K562 (cell line): ENCODE measurements at regions not wholly inside any gene's neighbourhood (a gene's known extent, or its start where the extent isn't known, plus 50 kb on each side); places are given as distances from the start of the nearest gene placed in this dataset.

ENCODE experiments used
- ATAC-seq: fragments of 200-7000 bp; cut with Tn5 transposase; 3 replicates; pipeline ENCODE4 v1.9.1; 2020; ENCODE audit warnings: moderate library complexity
- BruUV-seq: library from RNA; stranded (reverse); fragments of 400-500 nt; replicated peaks from 2 replicates; lab custom pipeline; 2021; lab: Mats Ljungman, UMichigan
- CTCF ChIA-PET: fragments of 300-600 bp; formaldehyde crosslinking; extraction: SDS; loops from one replicate; lab custom pipeline; 2021; ENCODE audit warnings: low intra/inter-chr PET ratio; lab: Yijun Ruan, JAX
- POLR2A ChIA-PET: fragments of 300-600, 350-650 bp; sonication (Branson Sonifier 250); formaldehyde crosslinking; extraction: SDS; loops from one replicate; lab custom pipeline; 2021; ENCODE audit warnings: antibody characterized with exemption, inconsistent platforms; lab: Yijun Ruan, JAX
- DNase-seq, 4 experiments: peaks; one replicate each; pipeline versions ENCODE4 v3.0.0 to v3.0.0-alpha.2; 2011 to 2018; ENCODE audit warnings: low spot score in 3 of 4, mixed read lengths in 3 of 4; ENCODE audit errors: extremely low read depth in 1 of 4
- FAIRE-seq: peaks from 2 replicates; lab custom pipeline; 2011; peaks lifted over from hg19 to GRCh38; lab: Jason Lieb, UNC
- H2AFZ ChIP-seq: 2 replicates; pipeline ENCODE4 v1.6.0; 2011; ENCODE audit warnings: low read depth, low read length, control low read depth, inconsistent platforms
- H3K27ac ChIP-seq: fragments of 200-600 bp; 3 replicates; pipeline ENCODE4 v1.8.0; 2011; ENCODE audit warnings: low read depth, mild to moderate bottlenecking, control low read depth, inconsistent platforms, low read length, moderate library complexity, mixed read lengths; ENCODE audit errors: extremely low read depth
- H3K27me3 ChIP-seq, 2 experiments: fragments of 300-600 bp in 1 of 2; 2 replicates in 1 of 2; 3 replicates in 1 of 2; pipeline versions ENCODE4 v1.6.0 to v1.8.0; 2011; ENCODE audit warnings: inconsistent platforms in 2 of 2, low read length in 2 of 2, mild to moderate bottlenecking in 1 of 2, mixed read lengths in 1 of 2, moderate library complexity in 1 of 2; ENCODE audit not compliant: control insufficient read depth in 2 of 2, insufficient read depth in 2 of 2
- H3K36me3 ChIP-seq: fragments of 300-600 bp; 3 replicates; pipeline ENCODE4 v1.8.0; 2011; ENCODE audit warnings: mild to moderate bottlenecking, low read length, inconsistent platforms; ENCODE audit not compliant: control insufficient read depth, insufficient read depth
- H3K4me1 ChIP-seq, 2 experiments: fragments of 200-600 bp in 1 of 2; replicated peaks in 1 of 2; 2 replicates in 1 of 2; 3 replicates in 1 of 2; pipeline versions ENCODE4 v1.5.1 to v1.8.0; 2011; ENCODE audit warnings: inconsistent platforms in 2 of 2, low read length in 2 of 2, mild to moderate bottlenecking in 1 of 2, mixed read lengths in 1 of 2, moderate library complexity in 1 of 2; ENCODE audit not compliant: control insufficient read depth in 2 of 2, insufficient read depth in 2 of 2
- H3K4me2 ChIP-seq: 2 replicates; pipeline ENCODE4 v1.6.1; 2011; ENCODE audit warnings: low read length, control low read depth, inconsistent platforms, mixed read lengths; ENCODE audit not compliant: insufficient read depth
- H3K4me3 ChIP-seq: fragments of 200-600 bp; sonication (generic), shearing (Covaris generic); 2 replicates; pipeline ENCODE4 v1.5.1; 2016; ENCODE audit warnings: control low read depth, inconsistent platforms
- H3K79me2 ChIP-seq: fragments of 200-600 bp; 3 replicates; pipeline ENCODE4 v1.8.0; 2011; ENCODE audit warnings: low read length, inconsistent platforms; ENCODE audit not compliant: control insufficient read depth, insufficient read depth
- H3K9ac ChIP-seq, 2 experiments: 2 replicates each; pipeline versions ENCODE4 v1.6.0 to v1.6.1; 2011; ENCODE audit warnings: low read depth in 2 of 2, low read length in 2 of 2, control low read depth in 1 of 2, inconsistent platforms in 1 of 2, mild to moderate bottlenecking in 1 of 2, mixed read lengths in 1 of 2; ENCODE audit not compliant: insufficient read depth in 1 of 2
- H3K9me1 ChIP-seq: one replicate; pipeline ENCODE4 v1.6.0; 2011; ENCODE audit warnings: inconsistent platforms, mild to moderate bottlenecking, low read length, moderate library complexity; ENCODE audit not compliant: control insufficient read depth, insufficient read depth
- H3K9me3 ChIP-seq: replicated peaks from 2 replicates; pipeline ENCODE4 v1.5.1; 2011; ENCODE audit warnings: low read depth, low read length, inconsistent platforms; ENCODE audit not compliant: control insufficient read depth, insufficient read depth
- H4K20me1 ChIP-seq: replicated peaks from 2 replicates; pipeline ENCODE4 v1.6.1; 2011; ENCODE audit warnings: low read length, inconsistent platforms, mixed read lengths; ENCODE audit not compliant: control insufficient read depth, insufficient read depth
- ATF3 ChIP-seq, 2 experiments: fragments of 450-650 bp in 1 of 2; sonication (generic) in 1 of 2; formaldehyde crosslinking in 1 of 2; IDR thresholded peaks in 1 of 2; conservative IDR thresholded peaks in 1 of 2; 2 replicates each; pipeline versions ENCODE4 v1.6.1 to v1.8.1; 2016 to 2023; ENCODE audit warnings: mild to moderate bottlenecking in 2 of 2, moderate library complexity in 2 of 2, inconsistent platforms in 1 of 2, missing genetic modification reagents in 1 of 2
- CEBPG ChIP-seq, 3 experiments: fragments of 200-800 bp in 1 of 3; sonication (Bioruptor generic) in 1 of 3; sonication (generic) in 1 of 3; formaldehyde crosslinking in 1 of 3; IDR thresholded peaks in 2 of 3; conservative IDR thresholded peaks in 1 of 3; 2 replicates each; pipeline versions ENCODE4 v1.6.1 to v1.8.0; 2016 to 2022; ENCODE audit warnings: missing compliant biosample characterization in 2 of 3, missing genetic modification characterization in 2 of 3, mild to moderate bottlenecking in 1 of 3, missing genetic modification reagents in 1 of 3
- FOSL1 ChIP-seq: fragments of 200-800 bp; sonication (Bioruptor generic); conservative IDR thresholded peaks from 2 replicates; pipeline ENCODE4 v1.6.1; 2016; ENCODE audit warnings: missing genetic modification characterization, missing compliant biosample characterization
- HMBOX1 ChIP-seq: sonication (generic); IDR thresholded peaks from 2 replicates; pipeline ENCODE4 v1.6.1; 2016
- IRF2 ChIP-seq: sonication (generic); formaldehyde crosslinking; IDR thresholded peaks from 2 replicates; pipeline ENCODE4 v1.8.1; 2022; ENCODE audit warnings: mild to moderate bottlenecking, missing genetic modification reagents
- IRF9 ChIP-seq: fragments of 450-650 bp; IDR thresholded peaks from 2 replicates; pipeline ENCODE4 v1.6.1; 2016; ENCODE audit warnings: missing biosample characterization, missing genetic modification characterization
- PHTF2 ChIP-seq: fragments of 250-450 bp; sonication (Bioruptor Pico); IDR thresholded peaks from 2 replicates; pipeline ENCODE4 v1.5.0; 2021; ENCODE audit warnings: mild to moderate bottlenecking
- RBBP5 ChIP-seq: fragments of 200-600 bp; sonication (generic); IDR thresholded peaks from 2 replicates; pipeline ENCODE4 v1.6.1; 2012; ENCODE audit warnings: borderline replicate concordance, mild to moderate bottlenecking, low read length, control low read depth, inconsistent platforms; ENCODE audit not compliant: insufficient read depth, poor library complexity, severe bottlenecking
- SMAD3 ChIP-seq: fragments of 450-650 bp; formaldehyde crosslinking; conservative IDR thresholded peaks from 2 replicates; pipeline ENCODE4 v1.4.0; 2020; ENCODE audit warnings: mild to moderate bottlenecking
- TEAD4 ChIP-seq, 2 experiments: sonication (generic) in 1 of 2; formaldehyde crosslinking in 1 of 2; IDR thresholded peaks; 2 replicates each; pipeline versions ENCODE4 v1.6.1 to v1.8.0; 2012 to 2022; ENCODE audit warnings: borderline replicate concordance in 1 of 2, inconsistent platforms in 1 of 2, low read length in 1 of 2, mild to moderate bottlenecking in 1 of 2, missing genetic modification reagents in 1 of 2
- YY1 ChIP-seq, 3 experiments: IDR thresholded peaks; 2 replicates each; pipeline ENCODE4 v1.6.1; 2011; ENCODE audit warnings: low read length in 2 of 3, mild to moderate bottlenecking in 2 of 3, moderate library complexity in 2 of 3, borderline replicate concordance in 1 of 3, control low read depth in 1 of 3, low read depth in 1 of 3; ENCODE audit not compliant: insufficient read depth in 3 of 3, insufficient replicate concordance in 2 of 3, control insufficient read depth in 1 of 3, insufficient read length in 1 of 3; ENCODE audit errors: extremely low read depth in 1 of 3
- ZC3H4 ChIP-seq: sonication (generic); formaldehyde crosslinking; IDR thresholded peaks from 2 replicates; pipeline ENCODE4 v1.9.0; 2021; ENCODE audit warnings: missing genetic modification reagents, borderline replicate concordance
- in situ Hi-C: fragments of 300-500 bp; cut with MboI; formaldehyde crosslinking; loops from 4 replicates; pipeline ENCODE4 v1.15.0; 2018; ENCODE audit warnings: inconsistent platforms, mixed read lengths
- intact Hi-C: fragments of 100-400 bp; cut with micrococcal nuclease; formaldehyde crosslinking; loops from 2 replicates; pipeline ENCODE4 v1.14.2; 2022

- no peak for TF ChIP-seq HMBOX1
- TF ChIP-seq CEBPG (CRISPR knock-in tag; IDR thresholded peaks at IDR 0.05) = no peak
- TF ChIP-seq CEBPG (tag; conservative IDR thresholded peaks at IDR 0.05 in 1 of 2, IDR thresholded peaks at IDR 0.05 in 1 of 2) = peak; percentile 69 to 93
- no peak for TF ChIP-seq YY1 (IDR thresholded peaks at IDR 0.05; ENCODE audit: borderline replicate concordance in 1 of 3, control insufficient read depth in 1 of 3, extremely low read depth in 1 of 3, insufficient read depth in 3 of 3, insufficient read length in 1 of 3, insufficient replicate concordance in 2 of 3, low read depth in 1 of 3, low read length in 2 of 3)
- peak; percentile 95 for TF ChIP-seq FOSL1 (tag)
- TF ChIP-seq ATF3 (IDR thresholded peaks at IDR 0.05) = peak; percentile 65
- TF ChIP-seq ATF3 (CRISPR knock-in tag; conservative IDR thresholded peaks at IDR 0.05) = no peak
These were observed 242.2 kb downstream of the PTPRC start (continued) for GRCh38 chr1:198880818-198881597.

GRCh38 chr1:198883184-198883583, 244.3 kb downstream of the PTPRC start:
- Histone ChIP-seq H4K20me1 (no peaks in the 10 kb centered on the region), H3K79me2 (no peaks in the 10 kb centered on the region), H3K9ac (no peak overlapping the region), H3K27ac (no peak overlapping the region), H3K4me2 (no peak overlapping the region), H3K36me3 (no peaks in the 10 kb centered on the region), H3K9me1 (no peaks in the 10 kb centered on the region), H3K4me1 (no peaks in the 10 kb centered on the region), H3K4me3 (no peak overlapping the region), H2AFZ (no peak overlapping the region), H3K27me3 (no peaks in the 10 kb centered on the region), H3K9me3 (no peaks in the 10 kb centered on the region)
- BruUV-seq = no TSS peak
- in situ Hi-C loops (no loop called here), intact Hi-C loops (no loop called here)
- ChIA-PET POLR2A (no interaction called here), CTCF (no interaction called here)
- ATAC-seq = no peak
- FAIRE-seq = no peak
- no peak for DNase-seq
- no peak for TF ChIP-seq SMAD3
- TF ChIP-seq TEAD4 (IDR thresholded peaks at IDR 0.05; ENCODE audit: low read length) = no peak
- TF ChIP-seq TEAD4 (CRISPR knock-in tag; IDR thresholded peaks at IDR 0.05; ENCODE audit: borderline replicate concordance) = no peak
- no peak for TF ChIP-seq ZC3H4 (CRISPR knock-in tag)
- no peak for TF ChIP-seq PHTF2 (CRISPR knock-in tag)
- no peak for TF ChIP-seq IRF2
- no peak for TF ChIP-seq IRF9
- no peak for TF ChIP-seq RBBP5
